Smooth muscle cell (in vitro differentiated cells): ENCODE measurements at regions not wholly inside any gene's neighbourhood (a gene's known extent, or its start where the extent isn't known, plus 50 kb on each side); places are given as distances from the start of the nearest gene placed in this dataset.

ENCODE experiments used
- DNase-seq: peaks from one replicate; lab custom pipeline; 2025; ENCODE audit not compliant: unreplicated experiment; lab: John Stamatoyannopoulos, UW
- H2AFZ ChIP-seq: fragments of 200-600 bp; sonication (generic); 2 replicates; pipeline ENCODE4 v1.6.0; 2016; ENCODE audit warnings: antibody characterized with exemption, low read depth, mild to moderate bottlenecking
- H3F3A ChIP-seq: fragments of 200-600 bp; sonication (generic); 2 replicates; pipeline ENCODE4 v1.6.0; 2017; ENCODE audit warnings: antibody characterized with exemption, low read depth
- H3K27ac ChIP-seq: fragments of 200-600 bp; sonication (generic); 2 replicates; pipeline ENCODE4 v1.5.1; 2016; ENCODE audit warnings: low read depth, mild to moderate bottlenecking
- H3K27me3 ChIP-seq: fragments of 200-600 bp; sonication (generic); 2 replicates; pipeline ENCODE4 v1.6.1; 2016; ENCODE audit warnings: low read depth, mild to moderate bottlenecking
- H3K36me3 ChIP-seq: fragments of 200-600 bp; sonication (generic); 2 replicates; pipeline ENCODE4 v1.5.1; 2016; ENCODE audit warnings: low read depth
- H3K4me1 ChIP-seq: fragments of 200-600 bp; sonication (generic); 2 replicates; pipeline ENCODE4 v1.5.1; 2016; ENCODE audit warnings: low read depth
- H3K4me2 ChIP-seq: fragments of 200-600 bp; sonication (generic); 2 replicates; pipeline ENCODE4 v1.6.0; 2016; ENCODE audit warnings: mild to moderate bottlenecking
- H3K4me3 ChIP-seq: fragments of 200-600 bp; sonication (generic); 2 replicates; pipeline ENCODE4 v1.5.1; 2016; ENCODE audit warnings: mild to moderate bottlenecking
- H3K79me2 ChIP-seq: fragments of 200-600 bp; sonication (generic); 2 replicates; pipeline ENCODE4 v1.6.0; 2016; ENCODE audit warnings: low read depth, mild to moderate bottlenecking
- H3K9ac ChIP-seq: fragments of 200-600 bp; sonication (generic); 2 replicates; pipeline ENCODE4 v1.6.0; 2016; ENCODE audit warnings: low read depth
- H3K9me3 ChIP-seq: fragments of 200-600 bp; sonication (generic); replicated peaks from 2 replicates; pipeline ENCODE4 v1.5.1; 2016; ENCODE audit warnings: low read depth
- H4K20me1 ChIP-seq: fragments of 200-600 bp; sonication (generic); 2 replicates; pipeline ENCODE4 v1.6.0; 2016; ENCODE audit warnings: low read depth
- CTCF ChIP-seq: fragments of 200-600 bp; sonication (generic); IDR thresholded peaks from 2 replicates; pipeline ENCODE4 v1.5.1; 2017; ENCODE audit warnings: borderline replicate concordance, mild to moderate bottlenecking, antibody characterized with exemption; ENCODE audit not compliant: insufficient read depth, poor library complexity, severe bottlenecking
- WGBS: methylation state at CpG from one replicate; pipeline ENCODE4 v1.1.7; 2016; ENCODE audit warnings: low lambda C conversion rate; 5-methylcytosine and 5-hydroxymethylcytosine counted together

GRCh38 chr12:68453278-68453677 lies 121.1 kb upstream of the MDM1 start:
- H3K4me3 ChIP-seq = no peak overlapping the region
- WGBS = 84% methylated on average over 3 of the region's 3 CpGs
- no peak overlapping the region for H2AFZ ChIP-seq
- H4K20me1 ChIP-seq = no peaks in the 10 kb centered on the region
- H3K27me3 ChIP-seq = no peaks in the 10 kb centered on the region
- H3K9me3 ChIP-seq = no peaks in the 10 kb centered on the region
- H3K36me3 ChIP-seq = no peaks in the 10 kb centered on the region
- H3K4me2 ChIP-seq = no peak overlapping the region
- H3K27ac ChIP-seq = no peak overlapping the region
- H3K9ac ChIP-seq = no peak overlapping the region
- no peak for DNase-seq
- peaks cover 18% of the 10 kb centered on the region for H3K4me1 ChIP-seq
- no peak for TF ChIP-seq CTCF
- H3F3A ChIP-seq = no peaks in the 10 kb centered on the region
- no peaks in the 10 kb centered on the region for H3K79me2 ChIP-seq

GRCh38 chr12:68453876-68454275 lies 121.7 kb upstream of the MDM1 start:
- H3K9ac ChIP-seq = no peak overlapping the region

GRCh38 chr12:68454892-68455291 lies 122.7 kb upstream of the MDM1 start:
- DNase-seq = no peak
- Histone ChIP-seq H3K27me3 (no peaks in the 10 kb centered on the region), H3K9me3 (no peaks in the 10 kb centered on the region), H3F3A (no peaks in the 10 kb centered on the region), H4K20me1 (no peaks in the 10 kb centered on the region), H3K79me2 (no peaks in the 10 kb centered on the region), H2AFZ (no peak overlapping the region), H3K27ac (no peak overlapping the region), H3K36me3 (no peaks in the 10 kb centered on the region), H3K4me1 (peaks cover 18% of the 10 kb centered on the region), H3K4me2 (no peak overlapping the region), H3K9ac (no peak overlapping the region), H3K4me3 (no peak overlapping the region)
- WGBS = 80% methylated on average over 3 of the region's 3 CpGs
- no peak for TF ChIP-seq CTCF

More at GRCh38 chr12:68453876-68454275, 121.7 kb upstream of the MDM1 start:
- H3K36me3 ChIP-seq = no peaks in the 10 kb centered on the region
- TF ChIP-seq CTCF = no peak
- no peak for DNase-seq
- H3K9me3 ChIP-seq = no peaks in the 10 kb centered on the region
- no peak overlapping the region for H3K4me3 ChIP-seq
- no peaks in the 10 kb centered on the region for H3K27me3 ChIP-seq
- H3K79me2 ChIP-seq = no peaks in the 10 kb centered on the region
- no peaks in the 10 kb centered on the region for H3F3A ChIP-seq
- no peak overlapping the region for H2AFZ ChIP-seq
- no peaks in the 10 kb centered on the region for H4K20me1 ChIP-seq
- 56% methylated on average over 5 of the region's 5 CpGs for WGBS
- no peak overlapping the region for H3K4me2 ChIP-seq
- H3K27ac ChIP-seq = no peak overlapping the region
- H3K4me1 ChIP-seq = peaks cover 18% of the 10 kb centered on the region

GRCh38 chr12:68455691-68456345 lies 123.7 kb upstream of the MDM1 start:
- no peak overlapping the region for H2AFZ ChIP-seq
- H4K20me1 ChIP-seq = no peaks in the 10 kb centered on the region
- no peak overlapping the region for H3K27ac ChIP-seq
- H3K9ac ChIP-seq = no peak overlapping the region
- DNase-seq = no peak
- H3K4me3 ChIP-seq = no peak overlapping the region
- WGBS = 87% methylated on average over 2 of the region's 2 CpGs
- no peaks in the 10 kb centered on the region for H3K27me3 ChIP-seq
- no peaks in the 10 kb centered on the region for H3K79me2 ChIP-seq
- no peaks in the 10 kb centered on the region for H3K36me3 ChIP-seq
- no peak for TF ChIP-seq CTCF
- H3K9me3 ChIP-seq = no peaks in the 10 kb centered on the region
- H3K4me1 ChIP-seq = peaks cover 18% of the 10 kb centered on the region
- H3K4me2 ChIP-seq = no peak overlapping the region
- H3F3A ChIP-seq = no peaks in the 10 kb centered on the region
